Spleen (tissue), 7 donors: ENCODE measurements at regions not wholly inside any gene's neighbourhood (a gene's known extent, or its start where the extent isn't known, plus 50 kb on each side); places are given as distances from the start of the nearest gene placed in this dataset.

Experiments used
- POLR2A ChIP-seq, 3 donors: fragments of 450-650 bp; IDR thresholded peaks; one replicate each; pipeline ENCODE4 v1.5.1; 2017; ENCODE audit warnings: antibody characterized with exemption in 3 of 3, mild to moderate bottlenecking in 1 of 3
- POLR2AphosphoS5 ChIP-seq, 3 donors: sonication (generic); formaldehyde crosslinking; IDR thresholded peaks; one replicate each; pipeline ENCODE4 v1.5.1; 2017; ENCODE audit warnings: antibody characterized with exemption in 3 of 3
- TF ChIP-seq, protein P1 (sequence below), 11 experiments: fragments of 200-600 bp in 7 of 11; fragments of 450-650 bp in 4 of 11; sonication (generic) in 4 of 11; IDR thresholded peaks in 8 of 11; conservative IDR thresholded peaks in 3 of 11; 1 replicate in 7 of 11; 2 replicates in 4 of 11; pipeline versions ENCODE4 v1.4.0 to v1.8.0; 2016 to 2021; ENCODE audit warnings: antibody characterized with exemption in 11 of 11, inconsistent platforms in 4 of 11, mild to moderate bottlenecking in 1 of 11
- donor health status: DM: no; HTN: no; CAD: no; lungs with moderate emphysema.
- donor health status: DM: no; HTN: no; CAD: no.
- donor health status: DM: no; HTN: no; CAD: no.

DNA sequence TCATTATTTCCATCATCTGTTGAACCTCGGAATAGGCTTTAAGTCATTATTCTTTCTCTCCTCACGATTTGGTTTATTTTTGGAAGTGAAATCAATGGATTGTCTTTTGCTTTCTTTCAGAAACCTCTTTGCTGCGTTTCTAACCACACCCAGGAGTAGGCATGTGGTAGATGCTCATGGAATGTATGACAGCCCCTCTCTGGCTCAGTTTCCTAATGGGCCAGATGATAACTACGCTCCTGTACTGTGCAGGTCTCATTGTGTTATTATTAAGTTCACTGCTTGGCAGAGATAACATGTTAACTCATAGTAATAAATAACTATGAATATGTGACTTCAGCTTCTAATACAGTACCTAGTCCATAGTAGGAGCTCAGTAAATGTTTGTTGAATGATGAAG is 175.5 kb upstream of the KLF4 start:
- TF ChIP-seq, protein P1, sequence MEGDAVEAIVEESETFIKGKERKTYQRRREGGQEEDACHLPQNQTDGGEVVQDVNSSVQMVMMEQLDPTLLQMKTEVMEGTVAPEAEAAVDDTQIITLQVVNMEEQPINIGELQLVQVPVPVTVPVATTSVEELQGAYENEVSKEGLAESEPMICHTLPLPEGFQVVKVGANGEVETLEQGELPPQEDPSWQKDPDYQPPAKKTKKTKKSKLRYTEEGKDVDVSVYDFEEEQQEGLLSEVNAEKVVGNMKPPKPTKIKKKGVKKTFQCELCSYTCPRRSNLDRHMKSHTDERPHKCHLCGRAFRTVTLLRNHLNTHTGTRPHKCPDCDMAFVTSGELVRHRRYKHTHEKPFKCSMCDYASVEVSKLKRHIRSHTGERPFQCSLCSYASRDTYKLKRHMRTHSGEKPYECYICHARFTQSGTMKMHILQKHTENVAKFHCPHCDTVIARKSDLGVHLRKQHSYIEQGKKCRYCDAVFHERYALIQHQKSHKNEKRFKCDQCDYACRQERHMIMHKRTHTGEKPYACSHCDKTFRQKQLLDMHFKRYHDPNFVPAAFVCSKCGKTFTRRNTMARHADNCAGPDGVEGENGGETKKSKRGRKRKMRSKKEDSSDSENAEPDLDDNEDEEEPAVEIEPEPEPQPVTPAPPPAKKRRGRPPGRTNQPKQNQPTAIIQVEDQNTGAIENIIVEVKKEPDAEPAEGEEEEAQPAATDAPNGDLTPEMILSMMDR (IDR thresholded peaks at IDR 0.05 in 8 of 11, conservative IDR thresholded peaks at IDR 0.05 in 3 of 11), result no peak
- TF ChIP-seq POLR2A (IDR thresholded peaks at IDR 0.05) (no peak), POLR2AphosphoS5 (IDR thresholded peaks at IDR 0.05) (no peak)
